ENCODE measurements at regions not wholly inside any gene's neighbourhood (a gene's known extent, or its start where the extent isn't known, plus 50 kb on each side); places are given as distances from the start of the nearest gene placed in this dataset.
"Not testable (repeated sequence)": the region's sequence is repeated elsewhere in the genome, so short reads cannot be mapped to it uniquely, and the experiment has no call there.

DNA sequence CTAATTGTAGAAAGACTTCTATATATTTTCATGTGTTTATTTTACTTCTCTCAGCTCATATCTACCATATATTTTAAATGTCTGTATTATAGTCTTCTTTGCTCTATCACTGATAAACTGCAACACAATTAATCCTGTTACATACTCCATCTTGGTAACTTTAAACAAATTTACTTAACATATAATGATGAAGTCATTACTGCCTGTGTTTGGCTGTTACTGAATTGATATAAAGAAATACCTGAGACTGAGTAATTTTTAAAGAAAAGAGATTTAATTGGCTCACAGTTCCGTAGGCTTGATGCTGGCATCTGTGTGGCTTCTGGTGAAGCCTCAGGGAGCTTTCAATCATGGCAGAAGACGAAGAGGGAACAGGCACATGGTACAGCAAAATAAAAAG lies 1480.4 kb downstream of the HACE1 start:
- intact Hi-C loops (cut with micrococcal nuclease), result no loop called here
- Mint-ChIP-seq H3K9me3 (peaks cover 3% of the 10 kb centered on the region), H3K27ac (no peak overlapping the region), H3K27me3 (ENCODE audit: low read depth) (no peaks in the 10 kb centered on the region), H3K4me3 (no peak overlapping the region), H3K36me3 (ENCODE audit: low read depth) (no peaks in the 10 kb centered on the region), H3K4me1 (ENCODE audit: low read depth) (no peaks in the 10 kb centered on the region)
- CTCF ChIA-PET, result no interaction called here
- no peak for DNase-seq

DNA sequence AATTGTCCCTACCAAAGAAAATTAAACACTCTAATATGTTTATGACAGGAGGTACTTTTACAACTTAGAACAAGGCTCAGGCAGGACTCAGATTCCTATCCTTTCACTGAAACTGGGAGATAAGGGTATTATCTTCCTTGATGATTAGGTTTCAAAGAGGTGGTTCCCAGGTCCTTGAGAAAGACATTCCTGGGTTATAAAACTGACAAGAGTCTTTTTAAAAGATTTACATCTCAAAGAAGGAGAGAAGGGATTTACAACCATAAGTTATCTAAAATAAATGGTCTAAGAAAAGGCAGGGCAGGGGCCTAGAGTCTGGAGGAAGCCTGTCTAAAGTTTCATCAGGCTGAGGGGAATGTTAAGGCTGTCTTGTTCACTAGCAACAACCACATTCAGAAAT lies 1492.5 kb downstream of the HACE1 start:
- peaks cover 11% of the 10 kb centered on the region for H3K9me3 Mint-ChIP-seq
- no peak for DNase-seq
- no peak overlapping the region for H3K27ac Mint-ChIP-seq
- H3K4me1 Mint-ChIP-seq (ENCODE audit: low read depth), result no peaks in the 10 kb centered on the region
- no peak overlapping the region for H3K4me3 Mint-ChIP-seq
- no peaks in the 10 kb centered on the region for H3K27me3 Mint-ChIP-seq (ENCODE audit: low read depth)
- CTCF ChIA-PET, result no interaction called here
- intact Hi-C loops (cut with micrococcal nuclease), result no loop called here
- no peaks in the 10 kb centered on the region for H3K36me3 Mint-ChIP-seq (ENCODE audit: low read depth)

DNA sequence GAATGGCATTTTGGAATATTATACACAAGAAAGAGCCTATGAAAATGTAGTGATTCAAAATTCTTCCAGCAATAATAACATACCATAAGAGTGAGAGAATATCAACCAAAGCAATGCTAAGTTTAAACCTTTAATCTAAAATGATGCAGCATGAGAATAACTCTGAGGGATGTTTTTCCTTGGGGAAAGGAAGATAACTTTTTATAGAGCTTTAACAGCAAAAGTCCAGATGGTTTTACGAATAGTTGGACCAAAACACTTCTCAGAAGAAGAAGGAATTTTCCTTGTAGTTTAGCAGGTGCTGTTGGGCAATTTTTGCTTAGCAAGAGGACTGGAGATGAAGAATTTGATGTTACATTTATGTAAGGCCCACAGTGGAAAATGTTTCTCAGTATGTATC lies 1503.2 kb downstream of the HACE1 start:
- no peak overlapping the region for H3K27ac Mint-ChIP-seq
- no peak for DNase-seq
- no peaks in the 10 kb centered on the region for H3K27me3 Mint-ChIP-seq (ENCODE audit: low read depth)
- H3K36me3 Mint-ChIP-seq (ENCODE audit: low read depth), result no peaks in the 10 kb centered on the region
- no peak overlapping the region for H3K4me3 Mint-ChIP-seq
- H3K9me3 Mint-ChIP-seq, result no peaks in the 10 kb centered on the region
- CTCF ChIA-PET, result interaction anchor here (0.7 kb wide), 1 partner anchor 16 kb away, joined by 3 read pairs; no protein-coding TSS in a partner anchor
- no peaks in the 10 kb centered on the region for H3K4me1 Mint-ChIP-seq (ENCODE audit: low read depth)
- intact Hi-C loops (cut with micrococcal nuclease), result no loop called here

DNA sequence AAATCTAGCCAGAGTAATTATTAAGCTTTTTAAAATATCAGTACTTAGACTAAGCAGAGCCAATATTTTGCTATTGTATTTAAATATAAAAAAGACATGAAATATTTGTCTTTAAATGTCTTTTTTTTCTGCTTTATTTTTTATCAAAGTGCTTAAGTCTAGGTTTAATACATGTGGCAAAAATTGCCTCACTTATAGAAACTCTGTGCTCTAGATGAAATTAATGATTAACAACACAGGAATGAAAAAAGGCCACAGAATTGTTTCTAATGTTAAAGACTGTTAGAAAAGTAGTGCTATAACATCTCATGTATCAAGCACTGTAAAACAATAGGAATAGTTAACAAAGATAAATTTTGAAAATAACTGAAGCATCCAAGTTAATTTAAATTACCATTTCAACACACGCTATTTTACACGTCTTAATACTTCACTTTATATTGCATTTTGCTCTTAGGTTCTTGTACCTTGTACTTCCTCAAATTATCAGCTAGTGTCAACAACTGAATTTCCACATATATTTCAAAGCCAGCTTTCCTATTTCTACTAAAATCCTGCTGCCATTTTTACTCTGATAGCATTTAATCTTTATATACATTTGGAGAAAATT lies 1515.1 kb downstream of the HACE1 start:
- CTCF ChIA-PET, result no interaction called here
- intact Hi-C loops (cut with micrococcal nuclease), result no loop called here
- no peaks in the 10 kb centered on the region for H3K9me3 Mint-ChIP-seq
- no peak for DNase-seq
- H3K4me1 Mint-ChIP-seq (ENCODE audit: low read depth), result no peaks in the 10 kb centered on the region
- no peak overlapping the region for H3K27ac Mint-ChIP-seq
- H3K36me3 Mint-ChIP-seq (ENCODE audit: low read depth), result no peaks in the 10 kb centered on the region
- no peaks in the 10 kb centered on the region for H3K27me3 Mint-ChIP-seq (ENCODE audit: low read depth)
- no peak overlapping the region for H3K4me3 Mint-ChIP-seq

- no peaks in the 10 kb centered on the region for H3K36me3 Mint-ChIP-seq (ENCODE audit: low read depth)
- no peaks in the 10 kb centered on the region for H3K27me3 Mint-ChIP-seq (ENCODE audit: low read depth)
- no peak overlapping the region for H3K4me3 Mint-ChIP-seq
- intact Hi-C loops (cut with micrococcal nuclease), result no loop called here
- peaks cover 1% of the 10 kb centered on the region for H3K9me3 Mint-ChIP-seq
- DNase-seq, result no peak
- CTCF ChIA-PET, result no interaction called here
- no peaks in the 10 kb centered on the region for H3K4me1 Mint-ChIP-seq (ENCODE audit: low read depth)
- H3K27ac Mint-ChIP-seq, result no peak overlapping the region
Observed at GRCh38 chr6:103335412-103335811, 1524.3 kb downstream of the HACE1 start.

- CTCF ChIA-PET, result interaction anchor here (0.7 kb wide), 1 partner anchor 1410 kb away, joined by 4 read pairs; no protein-coding TSS in a partner anchor
- Mint-ChIP-seq H3K4me1 (ENCODE audit: low read depth) (no peaks in the 10 kb centered on the region), H3K27me3 (ENCODE audit: low read depth) (no peaks in the 10 kb centered on the region)
Observed at GRCh38 chr6:103326760-103327757, 1532.7 kb downstream of the HACE1 start.

GRCh38 chr6:103313432-103313831 lies 1546.3 kb downstream of the HACE1 start:
- no peak for DNase-seq
- Mint-ChIP-seq H3K36me3 (ENCODE audit: low read depth) (no peaks in the 10 kb centered on the region), H3K27ac (no peak overlapping the region), H3K4me3 (no peak overlapping the region), H3K4me1 (ENCODE audit: low read depth) (no peaks in the 10 kb centered on the region), H3K9me3 (peaks cover 1% of the 10 kb centered on the region), H3K27me3 (ENCODE audit: low read depth) (no peaks in the 10 kb centered on the region)
- CTCF ChIA-PET, result no interaction called here
- intact Hi-C loops (cut with micrococcal nuclease), result no loop called here

More at GRCh38 chr6:103326760-103327757, 1532.7 kb downstream of the HACE1 start:
- no peaks in the 10 kb centered on the region for H3K36me3 Mint-ChIP-seq (ENCODE audit: low read depth)
- no peak overlapping the region for H3K27ac Mint-ChIP-seq
- DNase-seq, result no peak
- peaks cover 2% of the 10 kb centered on the region for H3K9me3 Mint-ChIP-seq
- no peak overlapping the region for H3K4me3 Mint-ChIP-seq
- intact Hi-C loops (cut with micrococcal nuclease), result no loop called here

DNA sequence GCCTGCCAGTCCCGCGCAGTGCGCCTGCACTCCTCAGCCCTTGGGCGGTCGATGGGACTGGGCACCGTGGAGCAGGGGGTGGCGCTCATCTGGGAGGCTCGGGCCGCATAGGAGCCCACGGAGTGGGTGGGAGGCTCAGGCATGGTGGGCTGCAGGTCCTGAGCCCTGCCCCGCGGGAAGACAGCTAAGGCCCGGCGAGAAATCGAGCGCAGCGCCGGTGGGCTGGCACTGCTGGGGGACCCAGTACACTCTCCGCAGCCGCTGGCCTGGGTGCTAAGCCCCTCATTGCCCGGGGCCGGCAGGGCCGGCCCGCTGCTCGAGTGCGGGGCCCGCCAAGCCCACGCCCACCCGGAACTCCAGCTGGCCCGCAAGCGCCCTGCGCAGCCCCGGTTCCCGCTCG lies 1565.3 kb downstream of the HACE1 start:
- H3K4me1 Mint-ChIP-seq (ENCODE audit: low read depth); H3K36me3 Mint-ChIP-seq (ENCODE audit: low read depth); intact Hi-C loops (cut with micrococcal nuclease): not testable (repeated sequence)

DNA sequence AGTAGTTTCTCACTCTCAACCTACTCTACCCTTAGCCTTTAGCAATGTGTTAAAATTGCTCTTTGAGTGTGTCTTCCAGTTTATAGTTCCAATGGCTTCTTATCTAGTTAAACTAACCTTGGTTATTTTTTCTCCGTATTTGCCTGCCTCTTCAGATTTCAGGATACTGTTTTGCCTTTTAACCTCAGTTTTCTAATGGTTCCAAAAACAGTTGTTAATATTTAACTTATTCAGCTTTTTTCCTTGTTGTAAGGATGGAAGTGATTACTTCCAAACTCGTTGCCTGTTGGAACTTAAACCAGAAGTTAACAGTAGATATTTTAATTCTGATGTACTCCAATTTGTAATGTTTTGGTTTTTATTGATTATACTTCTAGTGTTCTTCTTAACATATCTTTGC lies 1574.9 kb downstream of the HACE1 start:
- Mint-ChIP-seq H3K4me1 (ENCODE audit: low read depth) (no peaks in the 10 kb centered on the region), H3K27ac (no peak overlapping the region), H3K27me3 (ENCODE audit: low read depth) (no peaks in the 10 kb centered on the region), H3K4me3 (no peak overlapping the region), H3K36me3 (ENCODE audit: low read depth) (no peaks in the 10 kb centered on the region), H3K9me3 (peaks cover 5% of the 10 kb centered on the region)
- intact Hi-C loops (cut with micrococcal nuclease), result no loop called here
- no peak for DNase-seq
- CTCF ChIA-PET, result no interaction called here

More for the DNA sequence above, 1565.3 kb downstream of the HACE1 start:
- H3K9me3 Mint-ChIP-seq; H3K27ac Mint-ChIP-seq; H3K4me3 Mint-ChIP-seq; H3K27me3 Mint-ChIP-seq (ENCODE audit: low read depth); CTCF ChIA-PET; DNase-seq: not testable (repeated sequence)

DNA sequence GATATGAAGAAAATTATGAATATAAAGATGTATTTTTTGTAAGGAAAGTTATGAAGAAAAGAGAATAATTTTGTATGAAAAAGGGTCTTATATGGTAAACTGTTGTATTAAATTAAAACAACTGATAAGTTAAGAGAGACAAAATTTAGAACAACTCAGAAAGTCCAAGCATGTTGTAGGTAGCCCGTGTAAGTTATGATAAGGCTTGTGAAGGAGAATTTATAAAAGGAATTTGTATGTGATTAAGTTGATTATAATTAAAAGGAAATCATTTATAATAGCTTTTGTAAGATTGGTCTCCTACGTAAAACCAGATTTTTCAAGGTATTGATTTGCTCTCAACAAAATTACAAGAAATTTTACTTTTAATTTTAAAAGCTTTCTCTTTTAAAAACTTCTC lies 1579.3 kb downstream of the HACE1 start:
- intact Hi-C loops (cut with micrococcal nuclease), result no loop called here
- H3K9me3 Mint-ChIP-seq, result peaks cover 3% of the 10 kb centered on the region
- H3K36me3 Mint-ChIP-seq (ENCODE audit: low read depth), result no peaks in the 10 kb centered on the region
- no peak overlapping the region for H3K27ac Mint-ChIP-seq
- H3K27me3 Mint-ChIP-seq (ENCODE audit: low read depth), result no peaks in the 10 kb centered on the region
- no peak overlapping the region for H3K4me3 Mint-ChIP-seq
- no peak for DNase-seq
- CTCF ChIA-PET, result no interaction called here
- no peaks in the 10 kb centered on the region for H3K4me1 Mint-ChIP-seq (ENCODE audit: low read depth)

GRCh38 chr6:103277936-103278335 lies 1581.8 kb downstream of the HACE1 start:
- no peaks in the 10 kb centered on the region for H3K4me1 Mint-ChIP-seq (ENCODE audit: low read depth)
- no peak for DNase-seq
- peaks cover 2% of the 10 kb centered on the region for H3K9me3 Mint-ChIP-seq
- no peak overlapping the region for H3K27ac Mint-ChIP-seq
- CTCF ChIA-PET, result no interaction called here
- no peaks in the 10 kb centered on the region for H3K27me3 Mint-ChIP-seq (ENCODE audit: low read depth)
- H3K36me3 Mint-ChIP-seq (ENCODE audit: low read depth), result no peaks in the 10 kb centered on the region
- intact Hi-C loops (cut with micrococcal nuclease), result no loop called here
- H3K4me3 Mint-ChIP-seq, result no peak overlapping the region

GRCh38 chr6:103273048-103273447 lies 1586.7 kb downstream of the HACE1 start:
- H3K4me1 Mint-ChIP-seq (ENCODE audit: low read depth), result no peaks in the 10 kb centered on the region
- H3K4me3 Mint-ChIP-seq, result no peak overlapping the region
- no peak for DNase-seq
- CTCF ChIA-PET, result no interaction called here
- no peaks in the 10 kb centered on the region for H3K36me3 Mint-ChIP-seq (ENCODE audit: low read depth)
- intact Hi-C loops (cut with micrococcal nuclease), result no loop called here
- no peaks in the 10 kb centered on the region for H3K9me3 Mint-ChIP-seq
- no peak overlapping the region for H3K27ac Mint-ChIP-seq
- H3K27me3 Mint-ChIP-seq (ENCODE audit: low read depth), result no peaks in the 10 kb centered on the region

GRCh38 chr6:103269581-103269980 lies 1590.1 kb downstream of the HACE1 start:
- intact Hi-C loops (cut with micrococcal nuclease), result no loop called here
- H3K4me1 Mint-ChIP-seq (ENCODE audit: low read depth), result no peaks in the 10 kb centered on the region
- no peak overlapping the region for H3K4me3 Mint-ChIP-seq
- no peak overlapping the region for H3K27ac Mint-ChIP-seq
- no peak for DNase-seq
- peaks cover 2% of the 10 kb centered on the region for H3K9me3 Mint-ChIP-seq
- CTCF ChIA-PET, result no interaction called here
- H3K27me3 Mint-ChIP-seq (ENCODE audit: low read depth), result no peaks in the 10 kb centered on the region
- no peaks in the 10 kb centered on the region for H3K36me3 Mint-ChIP-seq (ENCODE audit: low read depth)
